Trophoblast cell (in vitro differentiated cells and primary cell): ENCODE measurements at regions not wholly inside any gene's neighbourhood (a gene's known extent, or its start where the extent isn't known, plus 50 kb on each side); places are given as distances from the start of the nearest gene placed in this dataset.

Experiments used
- DNase-seq, 2 donors: peaks; one replicate each; pipeline ENCODE4 v3.0.0-alpha.2; 2016
- H2AFZ ChIP-seq: 2 replicates; pipeline ENCODE4 v1.6.1; 2013; ENCODE audit warnings: low read length, moderate library complexity, mild to moderate bottlenecking; ENCODE audit not compliant: insufficient read depth, poor library complexity
- H2AK5ac ChIP-seq: 2 replicates; pipeline ENCODE4 v1.6.1; 2013; ENCODE audit warnings: mild to moderate bottlenecking, low read length
- H2BK120ac ChIP-seq: 2 replicates; pipeline ENCODE4 v1.6.1; 2013; ENCODE audit warnings: low read length, mild to moderate bottlenecking, moderate library complexity; ENCODE audit not compliant: insufficient read depth, poor library complexity
- H2BK12ac ChIP-seq: 2 replicates; pipeline ENCODE4 v1.6.1; 2013; ENCODE audit warnings: mild to moderate bottlenecking, low read length, moderate library complexity
- H2BK5ac ChIP-seq: 2 replicates; pipeline ENCODE4 v1.6.1; 2013; ENCODE audit warnings: low read length, low read depth, moderate library complexity, mild to moderate bottlenecking; ENCODE audit not compliant: poor library complexity
- H3K14ac ChIP-seq: 2 replicates; pipeline ENCODE4 v1.6.1; 2013; ENCODE audit warnings: mild to moderate bottlenecking, low read length
- H3K18ac ChIP-seq: 2 replicates; pipeline ENCODE4 v1.6.1; 2013; ENCODE audit warnings: mild to moderate bottlenecking, low read length
- H3K23ac ChIP-seq: 2 replicates; pipeline ENCODE4 v1.6.1; 2013; ENCODE audit warnings: low read length
- H3K27ac ChIP-seq: 2 replicates; pipeline ENCODE4 v1.5.1; 2013; ENCODE audit warnings: low read depth, mild to moderate bottlenecking, inconsistent platforms, low read length, moderate library complexity
- H3K27me3 ChIP-seq: 2 replicates; pipeline ENCODE4 v1.6.1; 2013; ENCODE audit warnings: inconsistent platforms, mild to moderate bottlenecking, low read length, moderate library complexity; ENCODE audit not compliant: insufficient read depth
- H3K36me3 ChIP-seq, 2 experiments: 1 replicate in 1 of 2; 2 replicates in 1 of 2; pipeline ENCODE4 v1.6.1; 2013; ENCODE audit warnings: low read length in 2 of 2, mild to moderate bottlenecking in 2 of 2, moderate library complexity in 1 of 2; ENCODE audit not compliant: insufficient read depth in 2 of 2, control insufficient read depth in 1 of 2
- H3K4ac ChIP-seq: 2 replicates; pipeline ENCODE4 v1.6.1; 2013; ENCODE audit warnings: low read depth, mild to moderate bottlenecking, low read length, moderate library complexity
- H3K4me1 ChIP-seq, 2 experiments: 1 replicate in 1 of 2; 2 replicates in 1 of 2; pipeline ENCODE4 v1.6.1; 2013; ENCODE audit warnings: low read length in 2 of 2, mild to moderate bottlenecking in 2 of 2, moderate library complexity in 1 of 2; ENCODE audit not compliant: insufficient read depth in 2 of 2, control insufficient read depth in 1 of 2
- H3K4me2 ChIP-seq: 2 replicates; pipeline ENCODE4 v1.6.1; 2013; ENCODE audit warnings: inconsistent platforms, mild to moderate bottlenecking, low read length, moderate library complexity
- H3K4me3 ChIP-seq: 2 replicates; pipeline ENCODE4 v1.5.1; 2013; ENCODE audit warnings: mild to moderate bottlenecking, low read depth, low read length, inconsistent platforms
- H3K79me1 ChIP-seq: one replicate; pipeline ENCODE4 v1.6.1; 2013; ENCODE audit warnings: low read length
- H3K79me2 ChIP-seq: 2 replicates; pipeline ENCODE4 v1.6.1; 2013; ENCODE audit warnings: low read length, mild to moderate bottlenecking; ENCODE audit not compliant: control insufficient read depth, insufficient read depth, poor library complexity
- H3K9ac ChIP-seq: 2 replicates; pipeline ENCODE4 v1.6.1; 2013; ENCODE audit warnings: mild to moderate bottlenecking, low read length
- H3K9me3 ChIP-seq: 2 replicates; pipeline ENCODE4 v1.6.1; 2013; ENCODE audit warnings: low read depth, mild to moderate bottlenecking, control low read depth, inconsistent platforms, low read length; ENCODE audit not compliant: insufficient read depth
- H4K12ac ChIP-seq: 2 replicates; pipeline ENCODE4 v1.6.1; 2013; ENCODE audit warnings: low read depth, mild to moderate bottlenecking, low read length, moderate library complexity
- H4K8ac ChIP-seq: 2 replicates; pipeline ENCODE4 v1.6.1; 2013; ENCODE audit warnings: low read depth, mild to moderate bottlenecking, low read length, moderate library complexity
- H4K91ac ChIP-seq: one replicate; pipeline ENCODE4 v1.6.1; 2013; ENCODE audit warnings: low read depth, mild to moderate bottlenecking, low read length, moderate library complexity
- WGBS: extraction: QIAGEN DNeasy Blood & Tissue Kit; methylation state at CpG from one replicate; pipeline ENCODE4 v1.1.7; 2013; ENCODE audit warnings: missing lambda C conversion rate; ENCODE audit not compliant: insufficient read length, insufficient coverage; ENCODE audit errors: extremely low coverage; 5-methylcytosine and 5-hydroxymethylcytosine counted together

- no peak overlapping the region for H2AFZ ChIP-seq
- WGBS: no CpG with 5 or more reads among the region's 2 CpGs
- no peak overlapping the region for H3K9ac ChIP-seq
- no peaks in the 10 kb centered on the region for H3K79me1 ChIP-seq
- no peak overlapping the region for H3K4me2 ChIP-seq
- no peak overlapping the region for H4K8ac ChIP-seq
- peaks cover 3% of the 10 kb centered on the region for H3K9me3 ChIP-seq
- H3K4me3 ChIP-seq: no peak overlapping the region
- no peak overlapping the region for H3K23ac ChIP-seq
- H3K4ac ChIP-seq: no peak overlapping the region
- H3K27me3 ChIP-seq: no peaks in the 10 kb centered on the region
- no peak overlapping the region for H4K12ac ChIP-seq
- H4K91ac ChIP-seq: no peak overlapping the region
- H2BK120ac ChIP-seq: no peak overlapping the region
- H3K14ac ChIP-seq: no peak overlapping the region
- H3K4me1 ChIP-seq: no peaks in the 10 kb centered on the region
- H3K18ac ChIP-seq: no peak overlapping the region
- peak; percentile 38 to 77 for DNase-seq
- no peak overlapping the region for H2AK5ac ChIP-seq
- no peak overlapping the region for H2BK12ac ChIP-seq
- H3K36me3 ChIP-seq: no peaks in the 10 kb centered on the region
- no peak overlapping the region for H2BK5ac ChIP-seq
- H3K79me2 ChIP-seq: no peaks in the 10 kb centered on the region
- H3K27ac ChIP-seq: no peak overlapping the region
Observed at GRCh38 chr7:42511027-42511426, 274.0 kb upstream of the GLI3 start.

GRCh38 chr7:42506097-42506496, 269.1 kb upstream of the GLI3 start:
- no peaks in the 10 kb centered on the region for H3K79me1 ChIP-seq
- H3K14ac ChIP-seq: no peak overlapping the region
- no peak overlapping the region for H2AK5ac ChIP-seq
- no peak overlapping the region for H4K12ac ChIP-seq
- no peaks in the 10 kb centered on the region for H3K79me2 ChIP-seq
- no peaks in the 10 kb centered on the region for H3K9me3 ChIP-seq
- H3K4ac ChIP-seq: no peak overlapping the region
- no peaks in the 10 kb centered on the region for H3K36me3 ChIP-seq
- no peak overlapping the region for H3K9ac ChIP-seq
- H3K4me2 ChIP-seq: no peak overlapping the region
- H3K4me1 ChIP-seq: no peaks in the 10 kb centered on the region
- no peak overlapping the region for H3K4me3 ChIP-seq
- no CpG with 5 or more reads among the region's 1 CpG for WGBS
- no peak overlapping the region for H4K91ac ChIP-seq
- no peak overlapping the region for H2BK5ac ChIP-seq
- H2BK12ac ChIP-seq: no peak overlapping the region
- no peak overlapping the region for H4K8ac ChIP-seq
- no peak overlapping the region for H3K18ac ChIP-seq
- H2AFZ ChIP-seq: no peak overlapping the region
- H2BK120ac ChIP-seq: no peak overlapping the region
- no peaks in the 10 kb centered on the region for H3K27me3 ChIP-seq
- H3K27ac ChIP-seq: no peak overlapping the region
- DNase-seq: no peak
- H3K23ac ChIP-seq: no peak overlapping the region

- Histone ChIP-seq H3K27ac (no peak overlapping the region), H4K91ac (no peak overlapping the region), H4K8ac (no peak overlapping the region), H2AFZ (no peak overlapping the region), H2BK5ac (no peak overlapping the region), H3K79me2 (no peaks in the 10 kb centered on the region), H3K4ac (no peak overlapping the region), H3K9ac (no peak overlapping the region), H3K14ac (no peak overlapping the region), H2BK12ac (no peak overlapping the region), H3K4me2 (no peak overlapping the region), H3K18ac (no peak overlapping the region), H3K79me1 (no peaks in the 10 kb centered on the region), H4K12ac (no peak overlapping the region), H3K4me3 (no peak overlapping the region), H3K36me3 (no peaks in the 10 kb centered on the region), H3K27me3 (no peaks in the 10 kb centered on the region), H2BK120ac (no peak overlapping the region), H3K23ac (no peak overlapping the region), H2AK5ac (no peak overlapping the region), H3K9me3 (no peaks in the 10 kb centered on the region), H3K4me1 (no peaks in the 10 kb centered on the region)
- DNase-seq: no peak
- WGBS: no CpG with 5 or more reads among the region's 1 CpG
Observed at GRCh38 chr7:42502022-42502421, 265.0 kb upstream of the GLI3 start.

GRCh38 chr7:42495256-42495655, 258.2 kb upstream of the GLI3 start:
- Histone ChIP-seq H3K36me3 (no peaks in the 10 kb centered on the region), H3K27me3 (no peaks in the 10 kb centered on the region), H4K91ac (no peak overlapping the region), H4K12ac (no peak overlapping the region), H3K18ac (no peak overlapping the region), H3K4me3 (no peak overlapping the region), H3K14ac (no peak overlapping the region), H3K9ac (no peak overlapping the region), H3K79me1 (peaks cover 5% of the 10 kb centered on the region), H2BK120ac (no peak overlapping the region), H3K9me3 (no peaks in the 10 kb centered on the region), H3K4me1 (peaks cover 4 to 8% of the 10 kb centered on the region in 2 experiments), H2AK5ac (no peak overlapping the region), H3K23ac (no peak overlapping the region), H3K27ac (no peak overlapping the region), H3K4ac (no peak overlapping the region), H3K79me2 (peaks cover 2% of the 10 kb centered on the region), H3K4me2 (no peak overlapping the region), H2BK5ac (no peak overlapping the region), H2AFZ (no peak overlapping the region), H2BK12ac (no peak overlapping the region), H4K8ac (no peak overlapping the region)
- peak in 1 of 2 donors; percentile 24 for DNase-seq
- WGBS: no CpG with 5 or more reads among the region's 3 CpGs
